Common myeloid progenitor, CD34-positive (primary cell): ENCODE measurements at regions not wholly inside any gene's neighbourhood (a gene's known extent, or its start where the extent isn't known, plus 50 kb on each side); places are given as distances from the start of the nearest gene placed in this dataset.
"Not testable (repeated sequence)": the region's sequence is repeated elsewhere in the genome, so short reads cannot be mapped to it uniquely, and the experiment has no call there.

Experiments
- CTCF ChIA-PET: fragments of 350-600 bp; sonication (Branson Sonifier 250); formaldehyde crosslinking; loops from one replicate; lab custom pipeline; 2021; ENCODE audit warnings: antibody characterized with exemption; lab: Charles Lee
- POLR2A ChIA-PET: fragments of 350-600 bp; sonication (Branson Sonifier 250); formaldehyde crosslinking; loops from one replicate; lab custom pipeline; 2021; ENCODE audit warnings: antibody characterized with exemption; lab: Charles Lee
- DNase-seq, 3 donors: peaks; one replicate each; pipeline versions ENCODE4 v3.0.0 to v3.0.0-alpha.2; 2013
- H3K27ac ChIP-seq, 2 experiments: 1 replicate in 1 of 2; 2 replicates in 1 of 2; pipeline ENCODE4 v1.7.0; 2013; ENCODE audit warnings: inconsistent platforms in 2 of 2, low read length in 2 of 2, mild to moderate bottlenecking in 2 of 2, low read depth in 1 of 2, moderate library complexity in 1 of 2; ENCODE audit not compliant: severe bottlenecking in 2 of 2, insufficient read depth in 1 of 2, poor library complexity in 1 of 2
- H3K27me3 ChIP-seq, 5 experiments: replicated peaks in 2 of 5; 1 replicate in 3 of 5; 2 replicates in 2 of 5; pipeline versions ENCODE4 v1.6.1 to v1.7.0; 2013; ENCODE audit warnings: low read length in 4 of 5, mild to moderate bottlenecking in 2 of 5, moderate library complexity in 2 of 5, inconsistent platforms in 1 of 5; ENCODE audit not compliant: insufficient read depth in 5 of 5, control insufficient read depth in 4 of 5
- H3K36me3 ChIP-seq, 4 experiments: 1 replicate in 2 of 4; 2 replicates in 2 of 4; pipeline versions ENCODE4 v1.6.1 to v1.7.0; 2013; ENCODE audit warnings: low read length in 3 of 4, control low read depth in 1 of 4, mild to moderate bottlenecking in 1 of 4; ENCODE audit not compliant: control insufficient read depth in 4 of 4, insufficient read depth in 4 of 4
- H3K4me1 ChIP-seq, 4 experiments: 1 replicate in 3 of 4; 2 replicates in 1 of 4; pipeline versions ENCODE4 v1.6.1 to v1.7.1; 2013; ENCODE audit warnings: low read length in 3 of 4, mild to moderate bottlenecking in 3 of 4, control low read depth in 1 of 4, inconsistent platforms in 1 of 4, moderate library complexity in 1 of 4; ENCODE audit not compliant: control insufficient read depth in 4 of 4, insufficient read depth in 4 of 4; ENCODE audit errors: control extremely low read depth in 1 of 4
- H3K4me3 ChIP-seq, 7 experiments: 1 replicate in 4 of 7; 2 replicates in 3 of 7; pipeline versions ENCODE4 v1.5.1 to v1.7.0; 2013; ENCODE audit warnings: mild to moderate bottlenecking in 7 of 7, low read length in 6 of 7, moderate library complexity in 6 of 7, inconsistent platforms in 2 of 7, low read depth in 2 of 7, control low read depth in 1 of 7; ENCODE audit not compliant: insufficient read depth in 4 of 7, control insufficient read depth in 1 of 7; ENCODE audit errors: extremely low read depth in 1 of 7
- H3K9me3 ChIP-seq, 5 experiments: 1 replicate in 4 of 5; 2 replicates in 1 of 5; pipeline versions ENCODE4 v1.6.1 to v1.7.1; 2013; ENCODE audit warnings: low read length in 4 of 5, mild to moderate bottlenecking in 2 of 5, inconsistent platforms in 1 of 5, low read depth in 1 of 5, moderate library complexity in 1 of 5; ENCODE audit not compliant: control insufficient read depth in 4 of 5, insufficient read depth in 2 of 5; ENCODE audit errors: control extremely low read depth in 1 of 5
- WGBS: methylation state at CpG from one replicate; pipeline ENCODE4 v1.1.5; 2013; ENCODE audit not compliant: insufficient coverage; 5-methylcytosine and 5-hydroxymethylcytosine counted together

GRCh38 chr3:35985-36384 lies 160.6 kb upstream of the CHL1 start:
- H3K27ac ChIP-seq, H3K27me3 ChIP-seq, POLR2A ChIA-PET, DNase-seq, H3K36me3 ChIP-seq, H3K9me3 ChIP-seq, H3K4me1 ChIP-seq, CTCF ChIA-PET, H3K4me3 ChIP-seq: not testable (repeated sequence)
- WGBS, result no CpG with 5 or more reads among the region's 1 CpG

- H3K4me3 ChIP-seq, H3K9me3 ChIP-seq, H3K27me3 ChIP-seq, H3K27ac ChIP-seq, H3K4me1 ChIP-seq, POLR2A ChIA-PET, H3K36me3 ChIP-seq: not testable (repeated sequence)
- WGBS, result 100% methylated on average over 1 of the region's 9 CpGs
- CTCF ChIA-PET, result interaction anchor here (1.1 to 8.6 kb wide), 3 partner anchors 165 to 312 kb away, joined by 3 to 114 read pairs (median 5); no protein-coding TSS in a partner anchor
- peak; percentile 9 to 26 (median 21) for DNase-seq
These were observed 153.5 kb upstream of the CHL1 start for GRCh38 chr3:42871-43744.

DNA sequence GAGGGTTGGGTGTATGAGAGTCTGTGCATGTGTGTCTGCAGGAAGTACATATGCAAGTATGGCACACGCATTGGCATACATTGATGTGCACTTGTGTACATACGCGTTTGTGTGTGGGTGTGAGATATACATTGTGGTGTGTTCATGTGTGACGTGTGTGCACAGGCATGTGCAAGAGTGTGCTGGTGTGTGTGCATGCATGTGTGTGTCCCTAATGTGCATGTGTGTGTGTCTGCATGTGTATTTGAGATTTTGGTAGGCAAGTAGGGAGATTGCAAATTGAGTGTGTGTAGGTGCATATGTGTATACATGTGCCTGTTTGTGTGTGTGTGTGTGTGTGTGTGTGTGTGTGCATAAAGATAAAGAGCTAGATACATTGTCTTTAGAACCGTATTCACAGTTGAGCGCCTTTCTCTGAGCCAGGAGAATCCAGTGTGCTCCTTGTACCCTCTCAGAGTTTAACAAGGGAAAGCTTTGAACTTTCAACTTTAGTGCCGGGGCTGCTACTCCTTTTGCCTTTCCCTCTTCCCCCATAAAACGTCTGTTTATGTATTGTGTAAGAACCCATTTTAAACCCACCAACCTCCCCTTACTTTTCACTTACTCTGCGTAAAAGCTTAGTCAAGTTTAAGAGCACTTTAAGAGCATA lies 152.4 kb upstream of the CHL1 start:
- Histone ChIP-seq H3K9me3 (no peaks in the 10 kb centered on the region), H3K27me3 (peaks cover 0 to 6% (median 0%) of the 10 kb centered on the region in 5 experiments), H3K36me3 (no peaks in the 10 kb centered on the region), H3K4me3 (no peak overlapping the region), H3K4me1 (no peaks in the 10 kb centered on the region), H3K27ac (no peak overlapping the region)
- DNase-seq, result no peak
- no CpG with 5 or more reads among the region's 9 CpGs for WGBS
- CTCF ChIA-PET, result interaction anchor here (8.6 kb wide), 1 partner anchor 311 kb away, joined by 114 read pairs; no protein-coding TSS in a partner anchor
- POLR2A ChIA-PET, result interaction anchor here (0.9 kb wide), 1 partner anchor 11 kb away, joined by 3 read pairs; no protein-coding TSS in a partner anchor

GRCh38 chr3:44941-45340 lies 151.6 kb upstream of the CHL1 start:
- WGBS, result no CpG with 5 or more reads among the region's 5 CpGs
- POLR2A ChIA-PET, result interaction anchor here (0.9 kb wide), 1 partner anchor 12 kb away, joined by 3 read pairs; no protein-coding TSS in a partner anchor
- not testable (repeated sequence) for H3K4me1 ChIP-seq, H3K36me3 ChIP-seq, H3K27ac ChIP-seq, H3K27me3 ChIP-seq, H3K9me3 ChIP-seq, DNase-seq, H3K4me3 ChIP-seq
- CTCF ChIA-PET, result interaction anchor here (8.6 kb wide), 1 partner anchor 310 kb away, joined by 114 read pairs; no protein-coding TSS in a partner anchor

DNA sequence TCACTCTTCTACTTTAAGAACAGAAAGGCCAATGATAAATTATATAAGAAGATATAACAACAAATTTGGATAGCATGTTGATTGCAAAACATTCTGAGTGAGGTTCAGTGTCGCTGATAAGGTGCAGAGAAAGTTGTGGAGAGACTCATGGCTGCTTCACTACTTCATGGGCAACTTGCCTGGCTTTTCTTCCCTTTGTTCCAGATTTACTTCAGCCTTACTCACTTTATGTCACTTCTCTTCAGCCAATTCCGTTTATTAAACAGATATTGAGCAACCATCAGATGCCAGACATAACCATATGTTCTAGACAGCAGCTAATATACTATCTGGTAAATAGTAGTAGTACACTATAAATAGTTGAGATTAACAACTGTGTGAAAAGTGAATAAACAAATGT lies 150.0 kb upstream of the CHL1 start:
- 100% methylated on average over 1 of the region's 2 CpGs for WGBS
- Histone ChIP-seq H3K4me1 (no peaks in the 10 kb centered on the region), H3K9me3 (peaks cover 0 to 2% (median 0%) of the 10 kb centered on the region in 5 experiments), H3K27ac (no peak overlapping the region), H3K4me3 (no peak overlapping the region), H3K36me3 (no peaks in the 10 kb centered on the region), H3K27me3 (peaks cover 0 to 3% (median 0%) of the 10 kb centered on the region in 5 experiments)
- ChIA-PET CTCF (interaction anchor here (3.3 kb wide), 1 partner anchor 307 kb away, joined by 14 read pairs; no protein-coding TSS in a partner anchor), POLR2A (no interaction called here)
- no peak for DNase-seq

DNA sequence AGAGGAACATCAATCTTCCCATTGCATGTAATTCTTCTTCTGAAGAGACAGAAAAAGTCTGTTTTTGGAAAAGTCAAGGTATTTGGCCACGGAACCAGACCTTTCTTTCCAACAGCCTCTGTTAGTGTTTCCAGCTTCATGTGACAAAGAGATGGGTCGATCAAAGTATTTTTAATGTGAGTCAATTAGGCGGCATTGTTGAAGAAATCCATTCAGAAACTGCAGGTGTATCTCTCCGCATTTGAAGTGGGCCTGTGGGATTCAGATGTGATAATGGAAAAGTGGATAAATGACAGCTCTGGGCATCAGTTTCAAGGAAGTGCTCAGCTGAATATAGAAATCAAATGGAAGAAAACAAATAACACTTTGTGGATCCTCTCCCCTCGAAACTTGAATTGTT lies 143.1 kb upstream of the CHL1 start:
- 70% methylated on average over 3 of the region's 5 CpGs for WGBS
- CTCF ChIA-PET, result not testable (repeated sequence)

GRCh38 chr3:54240-54639 lies 142.3 kb upstream of the CHL1 start:
- no peaks in the 10 kb centered on the region for H3K27me3 ChIP-seq
- H3K4me1 ChIP-seq, result no peaks in the 10 kb centered on the region
- H3K4me3 ChIP-seq, result no peak overlapping the region
- H3K9me3 ChIP-seq, result peaks cover 0 to 4% (median 0%) of the 10 kb centered on the region in 5 experiments
- WGBS, result 100% methylated on average over 3 of the region's 5 CpGs
- ChIA-PET CTCF (no interaction called here), POLR2A (no interaction called here)
- H3K27ac ChIP-seq, result no peak overlapping the region
- H3K36me3 ChIP-seq, result no peaks in the 10 kb centered on the region
- no peak for DNase-seq

More for the DNA sequence above, 143.1 kb upstream of the CHL1 start:
- H3K36me3 ChIP-seq, H3K27ac ChIP-seq, H3K4me1 ChIP-seq, H3K27me3 ChIP-seq, DNase-seq, H3K9me3 ChIP-seq, POLR2A ChIA-PET, H3K4me3 ChIP-seq: not testable (repeated sequence)
